ENCODE measurements at regions not wholly inside any gene's neighbourhood (a gene's known extent, or its start where the extent isn't known, plus 50 kb on each side); places are given as distances from the start of the nearest gene placed in this dataset.

DNA sequence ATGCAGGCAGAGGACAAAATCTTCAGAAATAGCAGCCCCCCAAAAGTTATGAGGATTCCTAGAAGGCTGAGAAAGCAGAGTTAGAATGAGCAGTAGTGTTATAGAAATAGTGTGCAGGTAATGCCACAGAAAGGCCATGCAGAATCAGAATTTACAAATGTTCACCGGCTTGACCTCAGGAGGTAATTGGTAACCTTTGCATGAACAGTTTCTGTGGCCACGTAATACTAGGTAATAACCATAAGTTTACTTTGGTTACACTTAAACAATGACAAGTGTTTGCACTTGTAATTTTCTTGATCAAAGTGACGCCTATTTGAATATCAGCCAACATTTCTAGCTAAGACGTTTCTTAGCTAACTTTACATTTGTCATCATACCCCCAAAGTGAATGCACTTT lies 393.6 kb downstream of the GPAT3 start:
- no peak for TF ChIP-seq POLR2AphosphoS5 (IDR thresholded peaks at IDR 0.05; ENCODE audit: low read depth, low read length)
- TF ChIP-seq, protein P1, sequence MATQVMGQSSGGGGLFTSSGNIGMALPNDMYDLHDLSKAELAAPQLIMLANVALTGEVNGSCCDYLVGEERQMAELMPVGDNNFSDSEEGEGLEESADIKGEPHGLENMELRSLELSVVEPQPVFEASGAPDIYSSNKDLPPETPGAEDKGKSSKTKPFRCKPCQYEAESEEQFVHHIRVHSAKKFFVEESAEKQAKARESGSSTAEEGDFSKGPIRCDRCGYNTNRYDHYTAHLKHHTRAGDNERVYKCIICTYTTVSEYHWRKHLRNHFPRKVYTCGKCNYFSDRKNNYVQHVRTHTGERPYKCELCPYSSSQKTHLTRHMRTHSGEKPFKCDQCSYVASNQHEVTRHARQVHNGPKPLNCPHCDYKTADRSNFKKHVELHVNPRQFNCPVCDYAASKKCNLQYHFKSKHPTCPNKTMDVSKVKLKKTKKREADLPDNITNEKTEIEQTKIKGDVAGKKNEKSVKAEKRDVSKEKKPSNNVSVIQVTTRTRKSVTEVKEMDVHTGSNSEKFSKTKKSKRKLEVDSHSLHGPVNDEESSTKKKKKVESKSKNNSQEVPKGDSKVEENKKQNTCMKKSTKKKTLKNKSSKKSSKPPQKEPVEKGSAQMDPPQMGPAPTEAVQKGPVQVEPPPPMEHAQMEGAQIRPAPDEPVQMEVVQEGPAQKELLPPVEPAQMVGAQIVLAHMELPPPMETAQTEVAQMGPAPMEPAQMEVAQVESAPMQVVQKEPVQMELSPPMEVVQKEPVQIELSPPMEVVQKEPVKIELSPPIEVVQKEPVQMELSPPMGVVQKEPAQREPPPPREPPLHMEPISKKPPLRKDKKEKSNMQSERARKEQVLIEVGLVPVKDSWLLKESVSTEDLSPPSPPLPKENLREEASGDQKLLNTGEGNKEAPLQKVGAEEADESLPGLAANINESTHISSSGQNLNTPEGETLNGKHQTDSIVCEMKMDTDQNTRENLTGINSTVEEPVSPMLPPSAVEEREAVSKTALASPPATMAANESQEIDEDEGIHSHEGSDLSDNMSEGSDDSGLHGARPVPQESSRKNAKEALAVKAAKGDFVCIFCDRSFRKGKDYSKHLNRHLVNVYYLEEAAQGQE (IDR thresholded peaks at IDR 0.05; ENCODE audit: insufficient read depth in 1 of 2, low read depth in 2 of 2, low read length in 2 of 2): no peak

Measured in PFSK-1 (cell line).